GM13976 (cell line): ENCODE measurements at regions not wholly inside any gene's neighbourhood (a gene's known extent, or its start where the extent isn't known, plus 50 kb on each side); places are given as distances from the start of the nearest gene placed in this dataset.

Experiments
- DNase-seq: peaks from one replicate; pipeline ENCODE4 v3.0.0; 2012; ENCODE audit warnings: low spot score
- CTCF ChIP-seq: IDR thresholded peaks from 2 replicates; pipeline ENCODE4 v1.5.1; 2012; ENCODE audit warnings: borderline replicate concordance, mild to moderate bottlenecking; ENCODE audit not compliant: insufficient read depth; ENCODE audit errors: extremely low read depth, missing control alignments, control extremely low read depth
- in situ Hi-C: fragments of 300-500 bp; cut with MboI; formaldehyde crosslinking; loops from one replicate; pipeline ENCODE4 v1.12.0; 2022; ENCODE audit warnings: low sequenced_read_pairs, mixed read lengths, inconsistent platforms; ENCODE audit not compliant: unreplicated experiment

GRCh38 chr2:15999596-16000469 lies 59.5 kb downstream of the MYCN start:
- TF ChIP-seq CTCF, result no peak
- DNase-seq, result no peak
- in situ Hi-C loops, result no loop called here

GRCh38 chr2:15997728-15998280 lies 57.5 kb downstream of the MYCN start:
- TF ChIP-seq CTCF, result no peak
- no peak for DNase-seq
- in situ Hi-C loops, result no loop called here

GRCh38 chr2:15996536-15997423 lies 56.4 kb downstream of the MYCN start:
- no peak for DNase-seq
- in situ Hi-C loops, result no loop called here
- no peak for TF ChIP-seq CTCF
